COLO668 (cell line): ENCODE measurements at regions not wholly inside any gene's neighbourhood (a gene's known extent, or its start where the extent isn't known, plus 50 kb on each side); places are given as distances from the start of the nearest gene placed in this dataset.

Source experiments
- DNase-seq: peaks from one replicate; lab custom pipeline; 2025; ENCODE audit not compliant: unreplicated experiment; lab: John Stamatoyannopoulos, UW

- DNase-seq: no peak
Measured at GRCh38 chr22:49207008-49208003, 620.4 kb downstream of the BRD1 start.

DNA sequence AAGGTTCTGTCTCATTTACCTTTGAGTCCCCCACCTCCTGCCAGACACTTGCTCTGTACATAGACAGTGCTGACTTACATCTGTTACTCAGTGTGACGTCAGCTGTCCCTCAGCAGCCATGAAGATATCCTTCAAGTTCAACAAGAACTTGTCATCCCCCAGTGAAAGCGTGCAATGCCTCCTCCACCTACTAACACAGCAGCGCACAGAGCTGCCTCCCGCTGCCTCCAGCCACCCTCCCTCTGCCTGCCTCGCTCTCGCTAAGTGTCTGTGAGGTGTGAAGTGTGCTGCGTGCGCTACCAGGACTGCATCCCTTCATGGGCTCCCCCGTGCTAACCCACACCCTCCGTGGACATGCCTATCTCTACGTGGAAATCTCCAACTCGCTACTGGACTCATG lies 621.4 kb downstream of the BRD1 start:
- DNase-seq: no peak

DNA sequence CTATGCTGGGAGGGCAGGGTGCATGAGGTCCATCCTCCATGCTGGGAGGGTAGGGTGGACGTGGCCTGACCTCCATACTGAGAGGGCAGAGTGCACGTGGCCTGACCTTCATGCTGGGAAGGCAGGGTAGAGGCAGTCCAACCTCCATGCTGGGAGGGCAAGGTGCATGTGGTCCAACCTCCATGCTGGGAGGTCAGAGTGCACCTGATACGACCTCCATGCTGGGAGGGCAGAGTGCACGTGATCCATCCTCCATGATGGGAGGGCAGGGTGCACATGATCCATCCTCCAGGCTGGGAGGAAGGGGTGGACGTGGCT lies 622.2 kb downstream of the BRD1 start:
- no peak for DNase-seq

- no peak for DNase-seq
Measured at GRCh38 chr22:49204599-49205482, 622.8 kb downstream of the BRD1 start.

- no peak for DNase-seq
Measured at GRCh38 chr22:49203859-49204598, 623.6 kb downstream of the BRD1 start.

GRCh38 chr22:49203091-49203858 lies 624.4 kb downstream of the BRD1 start:
- no peak for DNase-seq

GRCh38 chr22:49202226-49202625 lies 625.4 kb downstream of the BRD1 start:
- no peak for DNase-seq

DNA sequence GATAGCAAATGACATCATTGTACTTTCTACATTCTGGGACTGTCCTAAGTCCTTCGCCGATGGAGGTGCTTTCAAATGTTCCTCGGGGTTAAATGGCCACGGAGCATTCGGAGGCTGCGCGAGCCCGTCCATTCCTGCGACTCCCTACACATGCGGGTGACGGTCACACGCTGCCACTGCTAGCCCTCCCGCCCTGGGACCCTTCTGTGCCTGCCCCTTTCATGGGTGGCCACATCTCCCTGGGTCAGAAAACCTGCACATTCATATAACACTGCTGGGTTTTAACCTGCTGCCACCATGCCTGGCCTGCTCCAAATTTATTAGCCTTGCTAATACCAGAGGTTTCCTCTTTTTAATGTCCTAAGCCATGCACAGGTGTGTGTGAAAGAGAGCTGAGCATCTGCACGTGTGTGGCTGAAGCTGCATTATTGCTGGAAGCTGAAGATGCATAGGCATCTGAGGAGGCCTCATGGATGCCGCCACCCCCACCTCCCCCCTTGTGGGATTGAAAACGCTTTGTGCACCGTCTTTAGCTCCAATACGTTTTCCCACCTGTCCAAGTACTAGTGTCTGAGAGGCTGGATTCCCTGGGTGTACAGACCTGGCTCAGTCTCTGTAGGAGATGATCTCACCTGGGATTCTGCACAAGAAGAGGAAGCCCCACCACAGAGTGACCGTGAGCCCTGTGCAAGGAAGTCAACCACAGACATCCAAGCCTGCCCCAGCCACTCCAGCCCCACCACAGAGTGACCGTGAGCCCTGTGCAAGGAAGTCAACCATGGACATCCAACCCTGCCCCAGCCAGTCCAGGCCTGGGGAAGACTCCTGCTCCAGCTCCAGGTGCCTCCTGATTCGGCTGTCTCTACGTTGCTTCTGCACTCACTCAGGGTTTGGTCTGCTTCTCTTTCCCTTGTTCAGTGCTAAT lies 626.4 kb downstream of the BRD1 start:
- DNase-seq: no peak

DNA sequence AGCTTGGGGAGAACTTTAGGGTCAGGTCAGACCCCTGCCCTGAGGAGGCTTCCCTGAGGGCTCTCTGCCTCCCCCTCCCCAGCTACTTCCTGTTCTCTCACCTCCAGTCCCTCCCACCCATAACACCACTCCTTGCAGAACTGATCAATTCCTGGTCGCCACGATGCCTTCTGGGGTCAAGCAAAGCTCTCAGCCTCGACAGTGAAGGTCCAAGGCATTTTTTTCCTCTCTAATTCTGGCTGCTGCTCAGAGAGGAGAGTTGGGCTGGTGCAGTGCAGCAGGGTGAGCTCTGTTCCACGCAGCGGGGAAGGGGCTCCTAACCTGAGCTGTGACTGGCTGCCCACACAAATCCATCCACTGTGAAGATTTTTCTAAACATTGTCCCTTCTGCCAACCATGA lies 628.4 kb downstream of the BRD1 start:
- no peak for DNase-seq

GRCh38 chr22:49198705-49199084 lies 629.0 kb downstream of the BRD1 start:
- DNase-seq: no peak

DNA sequence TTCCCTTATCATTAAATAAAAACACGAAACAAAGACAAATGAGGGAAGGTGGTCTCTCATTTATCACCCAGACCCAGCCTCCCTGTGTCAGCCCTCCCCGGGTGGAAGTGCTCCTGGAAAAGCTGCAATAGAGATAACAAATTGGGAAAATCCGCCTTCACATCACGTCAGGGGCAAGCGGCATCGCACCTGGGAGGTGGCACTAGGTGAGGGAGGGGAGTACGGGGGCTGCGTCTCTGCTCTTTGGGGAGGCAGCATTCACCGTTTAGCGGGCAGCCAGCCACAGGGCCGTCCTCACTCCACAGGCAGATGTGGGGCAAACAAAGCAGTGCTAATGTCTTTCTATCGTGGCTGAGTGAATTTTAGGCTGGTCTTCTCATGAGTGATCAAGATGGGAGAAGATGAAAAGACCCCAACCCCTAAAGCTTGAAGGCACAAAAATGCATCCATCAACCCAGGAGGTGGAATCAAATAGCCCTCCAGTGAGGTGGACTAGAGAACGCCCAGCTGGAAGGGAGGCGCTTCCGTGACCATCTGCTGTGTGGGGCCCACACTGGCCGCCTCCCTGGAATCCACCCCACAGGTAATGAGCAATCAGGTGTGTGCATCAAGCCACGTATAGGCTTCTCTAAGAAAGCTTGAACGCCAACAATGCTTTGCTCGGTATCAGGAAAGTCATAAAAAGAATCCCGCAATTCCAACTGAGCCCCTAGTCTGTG lies 629.5 kb downstream of the BRD1 start:
- no peak for DNase-seq

DNA sequence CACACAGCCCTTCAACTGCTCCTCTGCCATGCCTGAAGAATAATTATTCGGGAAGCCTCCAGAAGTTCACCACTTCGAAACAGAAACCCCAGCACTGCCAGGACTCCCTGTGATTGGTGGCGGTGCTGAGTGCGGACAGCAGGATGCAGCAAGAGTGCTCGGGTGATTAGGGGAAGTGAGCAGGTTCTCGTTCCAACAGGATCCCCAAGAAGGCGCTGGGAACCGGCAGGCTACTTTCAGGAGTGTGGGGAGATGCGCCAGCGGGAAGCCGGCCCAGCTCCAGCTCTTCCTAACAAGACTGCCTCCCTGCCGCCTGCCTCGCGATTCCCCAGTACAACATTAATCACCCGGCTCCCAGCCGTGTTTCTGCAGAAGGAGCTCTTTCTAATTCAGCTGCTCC lies 630.2 kb downstream of the BRD1 start:
- DNase-seq: peak; percentile 16

GRCh38 chr22:49196046-49196511 lies 631.6 kb downstream of the BRD1 start:
- no peak for DNase-seq

DNA sequence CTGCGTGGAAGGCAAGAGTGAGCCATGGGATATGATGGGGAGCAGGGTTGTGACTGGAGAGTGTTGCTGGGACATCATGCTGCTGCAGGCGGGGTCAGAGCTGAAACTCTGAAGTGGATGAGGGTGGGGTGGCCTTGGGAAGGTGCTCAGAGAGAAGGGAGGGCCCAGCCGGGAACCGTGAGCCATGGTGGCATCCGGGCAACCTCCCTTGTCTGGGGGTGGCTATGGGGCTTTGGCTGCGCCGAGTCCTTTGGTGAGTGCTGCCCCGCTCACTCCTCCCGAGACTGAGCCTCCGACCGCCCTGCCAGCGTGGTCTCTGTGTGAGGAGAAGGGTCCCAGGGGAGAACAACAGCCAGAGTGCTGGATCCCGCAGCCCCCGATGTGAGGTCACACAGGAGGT lies 632.0 kb downstream of the BRD1 start:
- no peak for DNase-seq

GRCh38 chr22:49193901-49194465 lies 633.7 kb downstream of the BRD1 start:
- DNase-seq: no peak

DNA sequence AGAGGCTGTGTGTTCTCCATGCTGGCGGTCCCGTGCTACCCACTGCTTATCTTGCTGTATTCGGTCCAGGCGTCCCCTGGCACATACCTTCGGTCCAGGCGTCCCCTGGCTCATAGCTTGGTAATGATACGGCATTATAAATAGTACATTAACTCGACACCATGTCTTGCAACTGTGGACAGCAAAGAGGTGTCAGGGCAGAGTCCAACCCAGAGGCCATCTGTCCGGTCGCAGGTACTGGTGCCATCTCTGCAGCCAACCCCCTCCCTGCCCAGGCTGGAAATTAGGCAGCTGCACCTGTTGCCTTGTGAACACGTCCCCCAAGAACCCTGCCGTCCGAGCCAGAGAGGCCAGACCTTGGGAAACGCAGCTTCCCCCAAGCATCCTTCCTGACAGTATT lies 634.3 kb downstream of the BRD1 start:
- DNase-seq: no peak

- no peak for DNase-seq
Measured at GRCh38 chr22:49192857-49193250, 634.8 kb downstream of the BRD1 start.

DNA sequence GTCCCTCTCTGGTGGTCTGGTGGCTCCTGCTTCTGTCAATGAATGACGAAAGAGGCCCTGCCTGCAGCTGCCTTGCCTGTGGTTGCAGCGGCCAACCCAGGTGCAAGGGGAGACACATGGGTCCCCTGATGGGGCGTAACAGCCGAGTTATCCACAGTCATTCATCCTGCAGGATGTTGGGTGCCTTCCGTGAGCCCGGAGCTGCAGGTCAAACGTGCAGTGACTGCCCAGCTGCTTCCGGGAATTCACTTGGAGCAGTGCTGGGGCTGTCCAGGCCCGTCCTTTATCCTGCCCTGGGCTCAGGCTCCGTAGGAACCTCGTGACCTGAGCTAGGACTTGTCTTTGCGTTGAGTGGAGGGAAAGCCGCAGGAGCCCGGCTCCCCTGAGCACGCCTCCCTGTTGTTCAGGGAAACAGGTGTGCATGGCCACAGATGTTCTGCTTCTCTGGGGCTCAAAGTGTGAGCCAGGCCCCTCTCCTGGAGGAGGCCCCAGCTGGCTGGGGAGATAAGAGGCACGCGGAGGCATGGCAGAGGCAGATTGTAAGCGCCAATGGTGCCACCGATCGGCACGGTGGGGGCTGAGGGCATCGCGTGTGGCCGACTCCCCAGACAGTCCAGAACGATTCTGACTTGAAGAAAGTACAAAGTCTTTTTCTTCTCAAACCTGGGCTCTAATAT lies 635.4 kb downstream of the BRD1 start:
- DNase-seq: peak; percentile 27
